Eye (tissue), 1 donor: ENCODE measurements at regions not wholly inside any gene's neighbourhood (a gene's known extent, or its start where the extent isn't known, plus 50 kb on each side); places are given as distances from the start of the nearest gene placed in this dataset.

Experiments used
- DNase-seq: peaks from one replicate; pipeline ENCODE4 v3.0.0-alpha.2; 2015

DNA sequence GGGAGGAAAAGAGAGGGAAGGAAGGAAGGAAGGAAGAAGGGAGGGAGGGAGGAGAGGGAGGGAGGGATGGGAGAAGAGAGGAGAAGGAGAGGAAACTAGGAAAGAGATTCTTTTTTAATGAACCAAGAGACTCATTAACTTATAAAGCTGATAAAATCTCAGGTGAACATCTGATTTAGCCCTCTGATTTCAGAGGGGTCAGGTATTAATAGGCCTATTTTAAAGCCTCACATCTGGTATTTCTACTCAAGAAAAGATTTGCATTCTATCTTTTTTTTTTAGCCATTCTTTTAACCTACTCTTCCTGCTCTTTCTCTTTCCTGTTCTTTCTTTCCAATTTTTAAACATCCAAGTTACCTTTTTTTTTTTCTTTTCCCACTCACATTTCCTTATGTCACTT is 103.3 kb upstream of the CPEB2 start:
- no peak for DNase-seq

DNA sequence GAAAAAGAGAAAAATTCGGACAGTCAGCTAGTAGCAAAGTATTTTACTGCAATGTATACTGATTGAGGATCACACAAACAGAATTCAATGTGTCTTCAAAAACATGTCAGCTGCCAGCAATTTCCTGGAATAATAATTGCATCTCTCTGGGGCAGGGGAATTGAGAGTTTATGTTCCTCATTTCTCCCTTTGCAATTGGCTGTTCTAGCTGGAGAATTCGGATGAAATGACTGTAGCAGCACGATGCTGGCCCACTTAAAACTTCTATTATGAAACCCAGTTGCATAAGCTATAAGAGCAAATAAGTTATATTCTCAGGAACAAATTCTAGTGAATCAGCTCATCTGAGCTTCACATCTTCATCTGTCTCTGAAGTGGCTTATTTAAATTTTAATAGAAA is 99.9 kb upstream of the CPEB2 start:
- DNase-seq: no peak

DNA sequence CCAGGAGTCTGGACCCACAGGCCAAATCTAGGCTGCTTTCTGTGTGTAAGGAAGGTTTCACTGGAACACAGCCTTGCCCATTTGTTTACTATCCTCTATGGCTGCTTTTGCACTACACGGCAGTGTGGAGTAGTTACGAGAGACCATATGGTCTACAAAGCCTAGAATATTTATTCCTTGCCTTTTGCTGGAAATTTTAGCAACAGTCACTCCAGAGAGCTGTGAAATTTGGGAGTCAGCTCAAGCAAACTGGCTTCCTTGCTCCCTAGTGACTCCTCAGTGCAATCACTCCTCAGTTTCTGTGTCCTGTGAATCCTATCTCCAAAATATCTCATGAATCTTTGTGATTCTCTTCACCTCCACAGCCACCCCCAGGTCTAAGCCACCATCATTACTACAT is 99.0 kb upstream of the CPEB2 start:
- DNase-seq: no peak

GRCh38 chr4:14906805-14907204 is 95.5 kb upstream of the CPEB2 start:
- no peak for DNase-seq

DNA sequence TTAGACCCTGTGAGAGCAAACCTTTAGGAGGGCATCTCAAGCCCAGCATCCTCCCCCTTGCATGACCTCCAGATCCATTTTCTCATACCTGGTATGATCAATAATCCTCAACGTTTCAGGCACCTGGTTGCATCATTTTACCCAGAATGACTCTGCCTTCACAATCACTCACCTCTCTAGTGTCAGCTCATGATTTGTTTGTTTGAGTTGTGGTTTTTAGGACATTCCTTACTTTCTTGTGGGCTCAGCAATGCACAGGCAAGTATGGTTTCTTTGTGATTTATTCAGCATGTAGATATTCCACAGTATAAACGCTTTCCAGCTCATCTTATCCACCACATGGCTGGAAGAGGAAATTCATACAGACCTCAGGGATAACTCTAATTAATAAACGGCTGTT is 93.6 kb upstream of the CPEB2 start:
- DNase-seq: no peak

DNA sequence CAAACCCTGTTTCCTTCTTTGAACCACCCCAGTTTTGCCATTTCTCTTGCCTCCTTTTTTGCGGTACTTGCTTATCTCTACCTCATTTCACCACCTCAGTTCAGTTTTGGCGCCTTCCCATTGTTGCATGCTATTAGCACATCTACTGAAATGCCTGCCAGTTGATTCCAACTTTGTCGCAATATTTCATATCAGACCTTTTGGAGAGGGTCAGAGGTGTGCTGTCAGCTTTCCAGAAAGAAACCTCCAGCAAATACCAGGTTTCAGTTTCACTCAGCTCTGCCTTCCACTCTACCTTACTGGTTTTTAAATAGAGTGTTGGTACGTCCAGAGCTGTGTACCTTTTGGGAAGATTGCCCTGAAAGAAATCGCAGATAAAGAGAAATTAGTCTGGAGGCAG is 91.9 kb upstream of the CPEB2 start:
- no peak for DNase-seq

- no peak for DNase-seq
Observed at GRCh38 chr4:14912426-14912825, 89.9 kb upstream of the CPEB2 start.

DNA sequence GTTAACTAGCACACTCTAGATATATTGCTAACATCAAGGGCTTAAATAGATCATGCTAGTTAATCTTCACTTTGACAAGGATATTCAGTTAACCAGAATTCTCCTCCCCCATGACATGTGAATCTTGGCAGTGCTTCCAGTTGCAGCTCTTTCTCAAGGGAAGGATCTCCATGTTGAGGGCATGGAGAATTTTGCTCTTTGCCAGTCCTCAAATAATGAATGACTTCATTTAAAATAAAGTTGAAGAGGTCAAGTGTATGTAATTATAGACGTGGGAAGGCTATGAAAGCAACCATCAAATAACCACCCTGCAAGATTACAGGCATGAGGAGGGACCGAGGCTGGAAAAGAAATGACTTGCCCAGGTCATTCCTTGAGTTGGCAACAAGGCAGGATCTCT is 87.3 kb upstream of the CPEB2 start:
- no peak for DNase-seq

DNA sequence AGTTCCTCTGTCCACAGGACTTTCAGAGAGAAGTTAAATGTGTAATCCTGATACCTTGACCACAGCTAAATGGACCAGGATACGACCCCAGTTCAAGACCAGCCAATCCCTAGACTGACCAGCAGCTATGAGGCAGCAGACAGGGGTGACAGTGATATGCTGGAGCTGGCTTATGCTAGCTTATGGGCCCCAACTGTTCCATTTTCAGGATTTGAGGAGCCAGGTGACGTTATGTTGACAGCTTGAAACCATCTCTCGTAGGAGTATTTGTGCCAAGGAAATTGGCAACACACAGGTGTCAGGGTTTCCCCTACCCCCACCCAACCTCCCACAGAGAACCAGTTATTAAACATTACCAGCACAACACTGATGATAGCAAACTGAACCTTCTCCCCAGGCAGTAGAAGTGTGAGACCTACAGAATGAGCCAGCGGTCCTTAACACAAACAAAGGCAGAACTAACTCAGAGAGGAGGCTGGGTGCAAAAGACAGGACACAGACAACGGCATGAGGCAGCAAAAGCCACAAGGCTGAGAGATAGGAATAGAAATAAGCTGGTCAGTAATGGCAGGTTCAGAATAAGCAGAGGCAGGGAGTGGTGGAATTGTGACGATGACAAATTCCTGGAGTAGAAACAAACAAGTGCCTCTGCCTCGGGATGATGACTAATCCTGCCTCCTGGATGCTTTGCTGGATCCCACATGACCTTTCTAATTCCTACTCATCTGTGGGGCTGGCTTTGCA is 85.6 kb upstream of the CPEB2 start:
- DNase-seq: no peak

DNA sequence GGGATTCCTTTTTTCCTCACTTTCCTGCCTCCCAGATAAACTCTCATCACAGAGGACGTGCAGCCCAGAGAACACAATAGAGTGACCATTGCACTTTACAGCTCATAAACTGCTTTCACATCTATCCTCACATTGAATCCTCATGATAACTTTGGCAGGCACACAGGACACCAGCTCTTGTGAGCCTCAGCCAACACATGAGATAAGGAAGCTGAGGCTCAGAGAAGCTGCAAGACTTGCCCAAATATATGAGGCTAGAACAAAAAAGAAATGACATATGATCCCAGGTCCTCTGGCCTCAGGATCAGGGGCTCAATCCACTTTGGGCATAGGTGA is 85.0 kb upstream of the CPEB2 start:
- DNase-seq: no peak

- peak; percentile 35 for DNase-seq
Observed at GRCh38 chr4:14918336-14918735, 83.9 kb upstream of the CPEB2 start.

DNA sequence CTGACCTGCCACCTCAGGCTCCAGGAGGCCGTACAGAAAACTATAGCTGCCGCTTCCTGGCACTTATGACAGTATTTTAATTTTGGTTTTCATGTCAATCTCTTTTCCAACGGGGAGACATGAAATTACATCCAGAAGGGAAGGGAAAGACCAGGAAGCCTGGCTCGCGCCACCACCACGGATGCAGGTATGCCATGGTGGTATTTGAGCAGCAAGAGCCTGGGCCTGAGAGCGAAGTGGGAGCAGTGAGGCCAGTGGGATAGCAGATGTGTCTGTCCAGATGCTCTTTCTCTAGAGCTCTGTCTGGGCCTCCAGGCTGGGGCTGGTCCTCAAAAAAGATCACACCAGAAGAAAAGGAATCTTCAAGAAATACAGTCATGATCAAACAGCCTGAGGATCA is 82.5 kb upstream of the CPEB2 start:
- no peak for DNase-seq

- no peak for DNase-seq
Observed at GRCh38 chr4:14920237-14920636, 82.0 kb upstream of the CPEB2 start.

- DNase-seq: no peak
Observed at GRCh38 chr4:14920759-14921320, 81.4 kb upstream of the CPEB2 start.

DNA sequence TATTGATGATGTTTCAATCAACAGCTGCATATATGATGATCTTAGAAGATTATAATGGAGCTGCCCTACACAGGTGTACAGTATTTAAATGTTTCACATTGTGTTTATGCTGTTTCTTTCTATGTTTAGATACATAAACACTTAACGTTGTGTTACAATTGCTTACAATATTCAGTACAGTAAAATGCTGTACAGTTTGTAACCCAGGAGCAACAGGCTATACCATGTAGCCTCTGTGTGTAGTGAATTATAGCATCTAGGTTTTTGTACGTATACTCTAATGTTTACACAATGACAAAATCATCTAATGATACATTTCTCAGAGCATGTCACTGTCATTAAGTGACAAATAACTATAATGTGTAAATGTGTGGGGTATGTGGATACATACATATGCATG is 80.5 kb upstream of the CPEB2 start:
- DNase-seq: peak; percentile 37

GRCh38 chr4:14924076-14924811 is 78.0 kb upstream of the CPEB2 start:
- DNase-seq: no peak

DNA sequence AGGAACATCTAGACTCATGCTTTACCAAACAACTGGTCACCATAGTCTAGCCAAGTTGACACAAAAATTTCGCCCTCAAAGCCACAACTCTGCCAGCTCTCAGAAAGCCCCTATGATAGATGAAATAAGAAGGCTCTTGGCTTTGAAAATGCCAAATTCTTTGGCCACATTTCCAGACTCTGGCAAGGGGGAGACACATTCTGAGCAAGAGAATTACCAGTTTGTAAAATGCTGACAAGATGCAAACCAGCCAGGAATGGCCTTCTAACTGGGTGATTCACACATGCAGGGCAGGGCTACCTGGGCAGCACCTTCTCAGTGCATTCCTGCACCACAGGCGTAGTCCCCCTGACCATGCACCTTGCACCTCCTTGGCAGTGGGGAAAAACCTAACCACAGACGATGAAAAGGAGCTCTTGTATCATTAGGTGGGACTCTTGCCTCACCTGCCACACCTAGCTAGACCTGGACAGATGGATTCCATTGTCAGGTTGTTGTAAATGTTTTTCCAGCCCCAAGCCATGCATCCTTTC is 77.4 kb upstream of the CPEB2 start:
- no peak for DNase-seq

DNA sequence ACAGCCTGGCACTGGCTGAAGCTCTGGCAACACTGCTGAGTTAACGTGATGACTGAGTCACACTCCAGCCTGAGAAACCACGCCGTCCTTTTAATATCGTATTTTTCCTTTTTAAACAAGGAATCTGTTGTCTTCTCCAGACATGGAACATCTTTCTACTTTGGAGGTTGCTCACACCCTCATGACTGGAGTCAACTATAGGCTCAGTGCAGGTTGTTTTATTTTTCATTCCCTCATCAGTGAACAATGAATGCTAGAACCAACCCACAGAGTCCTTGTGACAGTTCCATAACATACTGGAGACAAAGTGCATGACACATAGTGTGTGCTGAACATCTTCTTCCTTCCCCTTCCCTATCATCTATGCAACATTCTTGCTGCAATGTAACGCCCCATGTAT is 76.8 kb upstream of the CPEB2 start:
- DNase-seq: no peak

GRCh38 chr4:14926368-14926767 is 75.9 kb upstream of the CPEB2 start:
- no peak for DNase-seq

DNA sequence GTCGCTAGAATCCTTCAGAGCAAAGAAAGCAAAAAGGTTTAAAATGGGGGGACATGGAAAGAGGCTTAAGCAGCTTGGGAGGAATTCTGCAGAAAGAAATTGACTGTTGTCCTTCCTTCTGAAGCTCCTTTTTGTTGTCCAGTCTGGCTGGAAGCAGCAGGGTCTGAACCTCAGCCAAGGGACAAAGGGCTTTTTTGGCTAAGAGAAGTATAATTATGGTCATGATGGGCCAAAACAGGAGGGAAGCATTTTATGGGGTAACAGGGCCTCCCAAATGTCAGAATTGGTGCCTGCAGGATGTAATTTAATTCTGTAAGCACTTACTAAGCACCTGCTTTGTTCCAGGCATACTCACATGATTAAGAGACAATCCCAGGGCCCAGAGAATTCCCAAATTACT is 74.2 kb upstream of the CPEB2 start:
- no peak for DNase-seq

- DNase-seq: no peak
Observed at GRCh38 chr4:14929669-14930068, 72.6 kb upstream of the CPEB2 start.

GRCh38 chr4:14934704-14935390 is 67.4 kb upstream of the CPEB2 start:
- DNase-seq: no peak

GRCh38 chr4:14943749-14944148 is 58.5 kb upstream of the CPEB2 start:
- DNase-seq: no peak

DNA sequence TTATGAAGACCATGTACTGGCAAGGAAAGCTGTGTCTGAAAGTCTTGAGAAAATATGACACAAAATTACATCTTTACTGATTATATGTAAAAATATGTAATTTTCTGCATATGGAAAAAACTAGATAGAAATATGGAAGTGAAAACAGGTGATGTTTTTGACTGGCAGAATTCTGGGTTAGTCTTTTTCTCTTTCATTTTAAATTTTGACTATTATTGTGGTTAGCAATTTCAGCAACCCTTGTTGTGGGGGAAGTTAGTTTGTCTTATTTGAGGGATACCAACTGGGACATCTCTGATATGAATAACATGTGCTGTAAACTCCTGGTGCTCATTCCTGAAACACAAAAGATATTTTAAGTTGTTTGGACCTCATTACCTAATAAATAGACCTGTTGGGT is 49.9 kb upstream of the CPEB2 start:
- no peak for DNase-seq
